GM20431 (cell line): ENCODE measurements at regions not wholly inside any gene's neighbourhood (a gene's known extent, or its start where the extent isn't known, plus 50 kb on each side); places are given as distances from the start of the nearest gene placed in this dataset.

ENCODE experiments used
- in situ Hi-C: fragments of 300-500 bp; cut with MseI, MboI; formaldehyde crosslinking; loops from one replicate; pipeline ENCODE4 v1.15.0; 2020; ENCODE audit warnings: low sequenced_read_pairs; ENCODE audit not compliant: unreplicated experiment

GRCh38 chr4:81555489-81555888 lies 83.8 kb upstream of the RASGEF1B start:
- in situ Hi-C loops, result no loop called here

DNA sequence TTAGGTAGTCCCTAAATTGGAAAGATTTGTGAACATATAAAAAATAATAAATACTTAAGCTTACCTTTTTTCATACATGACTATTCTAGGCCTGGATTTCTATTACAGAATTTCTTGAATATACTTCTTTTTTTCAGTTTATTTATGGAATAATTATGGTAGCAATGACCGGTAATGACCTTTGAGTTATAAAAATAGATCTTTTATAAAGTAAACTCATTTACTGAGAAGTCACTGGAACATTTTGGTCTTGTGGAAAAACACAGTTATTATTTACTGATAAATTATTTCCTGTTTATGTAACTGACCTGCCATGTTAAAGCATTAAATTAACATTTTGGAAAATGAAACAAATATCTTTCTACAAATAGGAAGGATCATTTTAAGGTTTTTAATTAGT lies 80.4 kb upstream of the RASGEF1B start:
- in situ Hi-C loops, result no loop called here

DNA sequence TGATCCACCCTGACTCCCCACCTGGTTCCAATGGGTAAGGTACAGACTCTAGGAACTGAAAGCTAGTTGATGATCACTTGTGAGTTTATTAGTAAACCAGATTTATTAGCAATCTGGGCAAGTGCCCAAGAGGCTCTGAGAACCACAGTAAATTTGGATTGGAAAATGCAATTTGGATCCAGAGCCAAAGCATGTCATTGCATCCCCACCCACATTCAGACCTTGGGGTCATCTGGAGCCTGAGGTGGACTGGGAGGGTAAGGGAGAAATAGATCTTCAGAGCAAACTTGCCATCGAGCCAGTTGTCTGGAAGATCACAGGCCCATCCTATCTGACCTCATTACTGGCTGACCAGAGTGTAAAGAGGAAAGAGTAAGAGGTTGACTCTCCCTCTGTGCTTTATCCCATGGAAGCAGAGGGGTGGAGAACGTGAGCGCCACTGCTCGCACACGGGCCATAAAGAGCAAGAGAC lies 78.7 kb upstream of the RASGEF1B start:
- in situ Hi-C loops, result no loop called here

DNA sequence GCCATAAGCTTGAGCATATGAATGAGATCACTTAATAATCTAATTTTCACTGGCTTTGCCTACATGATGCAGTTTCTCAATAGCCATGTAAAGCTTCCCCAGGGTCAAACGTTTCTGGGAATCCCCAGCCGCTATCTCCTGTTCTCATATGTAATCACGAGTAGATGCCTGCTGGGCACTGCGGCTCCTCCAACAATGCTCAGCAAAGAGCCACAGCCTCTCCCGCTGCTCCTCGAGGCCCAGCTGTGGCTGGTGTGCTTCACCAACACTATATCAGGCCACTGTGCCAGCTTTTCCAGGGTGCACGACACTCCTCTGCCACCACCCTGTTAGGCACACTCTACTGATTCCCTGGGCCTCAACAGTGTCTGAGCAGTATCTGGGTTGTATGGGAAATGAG lies 78.3 kb upstream of the RASGEF1B start:
- in situ Hi-C loops, result no loop called here

DNA sequence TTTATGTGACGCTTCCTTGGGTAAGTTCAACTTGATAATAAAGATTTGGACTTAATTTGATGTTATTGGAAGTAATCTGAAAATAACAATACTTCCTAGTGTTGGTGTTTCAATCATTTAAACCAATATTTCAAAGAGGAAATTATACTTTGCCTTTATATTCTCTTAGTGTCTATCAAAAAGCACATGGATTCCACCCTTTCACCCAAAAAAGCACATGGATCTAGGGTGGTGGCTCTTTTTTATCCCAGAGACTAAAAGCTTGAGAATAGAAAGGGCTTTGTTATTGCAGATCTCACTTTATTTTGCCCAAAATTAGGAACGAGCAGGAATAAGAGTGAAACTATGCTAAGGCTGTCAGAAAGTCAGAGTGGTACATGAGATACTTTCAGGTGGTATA lies 75.1 kb upstream of the RASGEF1B start:
- in situ Hi-C loops, result no loop called here

DNA sequence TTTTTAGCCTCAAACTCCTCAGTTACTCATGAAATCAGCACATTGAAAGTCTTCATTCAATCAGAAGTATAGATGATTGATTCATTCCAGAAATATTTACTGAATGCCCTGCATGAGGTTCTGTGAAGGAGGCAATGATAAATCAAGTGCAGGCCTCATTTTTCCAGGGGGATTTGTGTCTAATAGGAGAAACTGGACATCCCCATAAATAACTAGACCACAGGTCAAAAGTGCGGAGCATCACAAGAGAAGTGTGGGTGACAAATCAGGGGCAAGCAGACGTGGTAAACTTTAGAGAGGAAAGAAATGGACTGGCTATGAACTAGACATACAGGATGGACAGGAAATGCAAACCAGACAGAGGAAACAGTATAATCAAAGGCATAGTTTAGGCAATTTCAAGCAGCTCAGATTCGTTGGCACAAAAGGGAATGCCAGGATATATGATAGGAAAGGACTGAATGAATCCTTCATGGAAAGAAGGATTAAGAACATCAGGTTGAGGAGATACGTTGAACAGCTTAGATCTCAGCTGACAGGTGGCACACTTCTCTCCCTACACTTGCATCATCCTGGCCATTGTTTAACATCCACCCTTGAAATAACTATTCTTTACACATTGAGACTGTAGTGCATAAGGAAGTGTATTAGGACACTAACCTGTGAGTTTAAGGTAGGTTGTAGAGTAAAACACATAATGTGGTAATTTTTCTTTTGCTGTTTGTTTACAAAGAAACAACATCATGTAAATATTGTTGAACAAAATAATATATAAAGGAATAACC lies 69.6 kb upstream of the RASGEF1B start:
- in situ Hi-C loops, result no loop called here

DNA sequence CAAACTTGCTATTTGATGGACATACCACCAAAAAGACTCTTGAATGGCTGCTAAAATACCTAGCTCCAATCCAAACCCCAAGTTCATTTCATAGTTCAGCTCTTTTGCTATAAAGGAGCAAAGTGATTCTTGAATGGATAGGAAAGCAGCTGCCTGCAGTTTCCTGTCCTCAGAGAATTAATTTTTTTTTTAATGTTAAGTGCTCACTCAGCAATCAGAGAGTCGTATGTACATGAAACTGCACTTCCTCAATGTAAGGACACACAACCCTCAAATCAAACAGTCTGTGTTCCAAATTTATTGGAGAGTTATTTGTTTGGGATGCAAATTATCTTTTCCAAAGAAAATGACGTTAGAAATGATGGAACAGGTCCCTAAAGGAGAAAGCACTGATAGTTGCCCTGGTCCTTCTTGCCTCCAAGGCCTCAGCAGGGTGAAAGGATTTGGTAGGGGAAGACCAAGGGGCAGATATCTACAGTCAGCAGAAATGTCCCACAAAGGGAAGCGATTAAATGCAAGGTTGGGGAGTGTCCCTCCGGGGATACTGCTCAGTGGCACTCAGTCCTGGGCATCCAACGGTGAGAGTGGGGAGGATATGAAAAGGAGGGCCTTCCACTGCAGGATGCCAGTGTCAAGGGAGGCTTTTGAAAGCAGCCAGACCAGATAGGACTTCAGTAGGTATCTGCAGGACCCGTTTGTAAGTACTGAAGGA lies 67.2 kb upstream of the RASGEF1B start:
- in situ Hi-C loops, result no loop called here

- in situ Hi-C loops, result no loop called here
Measured at GRCh38 chr4:81531410-81531809, 59.7 kb upstream of the RASGEF1B start.

DNA sequence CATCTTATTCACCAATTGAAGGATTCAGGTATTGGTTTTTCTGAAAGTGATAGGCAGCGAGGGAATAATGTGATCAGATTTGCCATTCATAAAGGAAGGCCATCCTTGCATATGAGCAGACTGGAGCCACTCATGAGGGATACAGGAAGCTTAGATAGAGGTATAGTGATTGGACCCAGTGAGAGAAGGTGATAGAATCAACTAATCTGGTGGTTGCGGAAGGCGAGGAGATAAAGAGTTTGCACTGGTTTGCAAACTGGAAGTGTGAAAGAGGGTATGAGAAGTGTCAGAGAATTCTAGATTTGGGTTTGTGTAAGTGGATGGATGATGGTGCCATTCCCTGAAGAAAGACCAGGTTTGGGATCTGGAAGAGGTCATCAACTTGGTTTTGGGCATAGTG lies 57.3 kb upstream of the RASGEF1B start:
- in situ Hi-C loops, result no loop called here

GRCh38 chr4:81528200-81528599 lies 56.5 kb upstream of the RASGEF1B start:
- in situ Hi-C loops, result no loop called here

DNA sequence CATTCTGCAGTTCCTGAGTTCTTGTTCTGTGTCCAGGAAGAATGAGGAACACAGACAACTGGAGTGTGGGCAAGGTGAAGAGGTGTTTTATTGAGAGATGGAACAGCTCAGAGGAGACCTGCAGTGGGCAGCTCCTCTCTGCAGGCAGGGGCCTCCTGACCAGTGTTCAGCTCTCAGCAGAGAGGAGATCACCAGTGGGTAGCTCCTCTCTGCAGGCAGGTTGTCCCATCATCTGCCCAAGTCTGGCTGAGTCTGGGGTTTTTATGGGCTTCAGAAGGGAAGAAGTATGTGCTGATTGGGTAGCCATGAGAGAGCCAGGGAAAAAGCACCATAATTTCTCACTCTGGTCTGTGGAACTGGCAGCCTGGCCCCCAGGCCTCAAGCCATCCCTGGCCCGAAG lies 56.0 kb upstream of the RASGEF1B start:
- in situ Hi-C loops, result no loop called here

GRCh38 chr4:81527115-81527514 lies 55.4 kb upstream of the RASGEF1B start:
- in situ Hi-C loops, result no loop called here

GRCh38 chr4:81526706-81527105 lies 55.0 kb upstream of the RASGEF1B start:
- in situ Hi-C loops, result no loop called here

DNA sequence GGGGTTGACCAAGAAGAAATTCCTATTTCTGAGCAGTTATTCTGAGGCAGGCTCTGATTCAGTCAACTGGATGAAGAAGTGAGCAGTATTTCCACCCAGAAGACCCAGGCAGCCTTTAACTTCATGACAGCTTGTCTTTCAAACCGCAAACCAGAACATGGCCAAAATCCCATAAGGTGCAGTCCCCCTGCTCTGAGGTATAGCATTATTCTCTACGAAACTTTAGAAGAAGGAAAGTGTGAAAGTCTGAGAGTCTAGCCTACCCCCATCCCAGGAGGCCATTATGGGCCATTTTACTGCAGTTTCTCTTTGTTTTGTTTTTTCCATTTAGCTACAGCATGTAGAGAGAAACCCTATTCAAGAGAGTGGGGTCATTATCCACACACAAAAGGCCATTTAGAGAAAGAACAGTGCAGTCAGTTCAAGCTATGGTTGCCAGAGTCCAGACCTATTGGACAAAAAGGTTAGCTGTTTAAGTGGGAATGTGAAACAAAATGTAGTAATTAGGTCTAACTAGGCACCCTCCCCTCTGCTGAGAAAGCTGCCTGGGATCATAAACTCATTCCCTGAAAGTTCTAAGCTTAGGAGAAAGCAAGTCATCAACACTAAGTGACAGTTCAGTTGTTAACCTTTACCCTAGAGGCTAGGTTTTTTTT lies 52.1 kb upstream of the RASGEF1B start:
- in situ Hi-C loops, result no loop called here

DNA sequence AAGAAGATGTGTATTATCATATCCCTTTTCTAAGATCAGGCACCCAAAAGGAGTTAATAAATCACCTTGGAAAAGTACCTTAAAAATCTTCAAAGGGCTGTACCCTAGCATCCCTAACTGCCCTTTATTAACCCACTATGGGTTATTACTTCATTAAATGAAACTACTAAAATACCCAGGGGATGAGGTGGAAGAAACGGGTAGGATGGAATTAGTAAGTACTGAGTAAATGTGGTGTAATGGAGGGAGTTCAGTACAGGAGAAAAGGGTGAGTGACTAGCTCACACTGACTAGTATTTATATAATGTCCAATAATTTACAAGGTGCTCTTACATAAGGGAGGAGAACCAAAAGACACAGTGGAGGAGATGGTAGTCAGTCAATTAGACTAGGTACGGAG lies 51.0 kb upstream of the RASGEF1B start:
- in situ Hi-C loops, result no loop called here

DNA sequence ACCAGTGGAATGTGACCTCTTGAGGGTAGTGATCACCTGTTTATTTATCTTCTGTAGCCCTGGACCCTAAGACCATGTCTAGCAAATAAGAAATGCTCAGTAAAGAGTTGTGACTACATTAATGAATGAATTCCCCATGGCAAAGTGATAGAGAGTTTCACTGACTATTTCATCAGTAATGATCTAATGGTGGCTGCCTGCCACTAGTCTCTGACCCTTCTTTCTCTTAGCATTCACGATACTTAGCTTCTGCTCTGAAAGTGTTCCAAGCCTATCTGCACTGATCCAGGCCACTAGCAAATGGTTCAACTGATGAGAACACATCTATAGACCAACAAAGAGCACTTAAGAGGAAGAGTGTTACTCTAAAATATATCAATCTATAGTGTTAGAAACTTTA lies 50.0 kb upstream of the RASGEF1B start:
- in situ Hi-C loops, result no loop called here
